ENCODE measurements at regions not wholly inside any gene's neighbourhood (a gene's known extent, or its start where the extent isn't known, plus 50 kb on each side); places are given as distances from the start of the nearest gene placed in this dataset.

GRCh38 chr16:77562497-77562896 is 127.7 kb upstream of the ADAMTS18 start:
- DNase-seq (ENCODE audit: low read depth), result no peak
- H3K4me3 ChIP-seq (ENCODE audit: low read length), result no peak overlapping the region
- TF ChIP-seq, protein P1, sequence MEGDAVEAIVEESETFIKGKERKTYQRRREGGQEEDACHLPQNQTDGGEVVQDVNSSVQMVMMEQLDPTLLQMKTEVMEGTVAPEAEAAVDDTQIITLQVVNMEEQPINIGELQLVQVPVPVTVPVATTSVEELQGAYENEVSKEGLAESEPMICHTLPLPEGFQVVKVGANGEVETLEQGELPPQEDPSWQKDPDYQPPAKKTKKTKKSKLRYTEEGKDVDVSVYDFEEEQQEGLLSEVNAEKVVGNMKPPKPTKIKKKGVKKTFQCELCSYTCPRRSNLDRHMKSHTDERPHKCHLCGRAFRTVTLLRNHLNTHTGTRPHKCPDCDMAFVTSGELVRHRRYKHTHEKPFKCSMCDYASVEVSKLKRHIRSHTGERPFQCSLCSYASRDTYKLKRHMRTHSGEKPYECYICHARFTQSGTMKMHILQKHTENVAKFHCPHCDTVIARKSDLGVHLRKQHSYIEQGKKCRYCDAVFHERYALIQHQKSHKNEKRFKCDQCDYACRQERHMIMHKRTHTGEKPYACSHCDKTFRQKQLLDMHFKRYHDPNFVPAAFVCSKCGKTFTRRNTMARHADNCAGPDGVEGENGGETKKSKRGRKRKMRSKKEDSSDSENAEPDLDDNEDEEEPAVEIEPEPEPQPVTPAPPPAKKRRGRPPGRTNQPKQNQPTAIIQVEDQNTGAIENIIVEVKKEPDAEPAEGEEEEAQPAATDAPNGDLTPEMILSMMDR (IDR thresholded peaks at IDR 0.05; ENCODE audit: insufficient read depth, low read depth, low read length, missing control alignments), result no peak

DNA sequence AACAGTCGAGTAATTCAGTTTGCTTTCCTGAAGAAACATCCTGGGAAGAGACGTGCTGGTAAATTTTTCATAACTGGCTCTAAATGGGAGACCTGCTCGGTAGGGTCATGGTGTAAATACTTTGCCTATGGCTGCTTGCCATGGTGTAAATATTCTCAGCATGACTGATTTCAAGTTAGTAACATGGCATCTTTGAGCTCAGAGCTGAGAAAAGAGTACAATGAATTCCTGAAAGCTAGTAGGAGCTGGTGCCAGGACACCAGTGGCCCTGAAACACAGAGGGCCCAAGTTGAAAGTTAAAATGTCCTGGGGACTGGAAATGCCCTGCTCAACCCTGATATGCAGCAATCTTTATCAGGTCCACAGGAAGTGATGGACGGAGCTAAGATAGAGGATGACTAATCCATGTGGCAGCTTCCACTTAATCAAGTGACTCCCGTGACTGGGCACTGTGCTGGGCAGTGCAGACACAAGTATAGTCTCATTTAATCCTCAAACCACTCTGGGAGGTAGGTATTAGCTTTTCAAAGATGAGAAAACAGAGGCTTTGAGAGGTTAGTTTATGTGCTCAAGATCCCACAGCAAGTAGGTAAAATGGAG is 130.1 kb upstream of the ADAMTS18 start:
- H3K4me3 ChIP-seq (ENCODE audit: low read length), result no peak overlapping the region
- TF ChIP-seq, protein P1 (IDR thresholded peaks at IDR 0.05; ENCODE audit: insufficient read depth, low read depth, low read length, missing control alignments), result no peak
- no peak for DNase-seq (ENCODE audit: low read depth)

DNA sequence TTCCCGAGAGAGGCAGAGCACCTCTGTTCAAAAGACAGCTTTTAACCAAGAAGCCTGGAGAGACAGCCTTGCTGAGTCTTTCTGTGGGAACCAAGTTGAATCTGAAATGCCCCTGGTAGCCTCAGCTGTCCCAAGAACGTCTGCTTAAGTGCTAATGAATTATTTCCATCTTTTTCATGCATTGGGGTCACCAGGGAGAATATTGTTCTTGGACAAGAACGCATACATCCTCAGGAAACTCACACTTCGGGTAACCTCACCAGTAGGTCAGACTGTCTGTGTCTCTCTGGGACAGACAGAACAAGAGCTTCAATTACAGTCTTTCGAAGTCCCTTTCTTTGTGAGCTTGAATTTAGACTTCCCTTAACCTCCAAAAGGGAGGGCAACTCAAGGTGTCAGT is 134.6 kb upstream of the ADAMTS18 start:
- H3K4me3 ChIP-seq (ENCODE audit: low read length), result no peak overlapping the region
- DNase-seq (ENCODE audit: low read depth), result no peak

DNA sequence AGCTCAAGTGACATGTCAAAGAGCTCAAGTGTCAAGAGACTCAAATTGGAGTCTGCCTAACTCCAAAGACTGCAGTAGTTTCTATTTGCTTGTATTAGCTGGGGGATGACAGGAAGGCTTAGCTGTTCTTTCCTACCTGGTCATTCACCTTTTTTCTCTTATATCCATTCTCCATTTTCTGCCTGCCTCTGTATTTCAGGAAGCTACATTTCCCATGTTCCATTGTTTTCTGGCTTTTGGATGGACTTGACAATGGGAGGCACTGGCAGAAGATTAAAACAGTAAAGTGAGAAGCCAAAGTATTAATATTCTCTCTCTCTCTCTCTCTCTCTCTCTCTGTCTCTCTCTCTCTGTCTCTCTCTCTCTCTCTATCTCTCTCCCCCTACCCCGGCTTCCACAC is 135.7 kb upstream of the ADAMTS18 start:
- no peak for DNase-seq (ENCODE audit: low read depth)
- no peak overlapping the region for H3K4me3 ChIP-seq (ENCODE audit: low read length)
- TF ChIP-seq, protein P1 (IDR thresholded peaks at IDR 0.05; ENCODE audit: insufficient read depth, low read depth, low read length, missing control alignments), result no peak

More for the DNA sequence above, 134.6 kb upstream of the ADAMTS18 start:
- TF ChIP-seq, protein P1 (IDR thresholded peaks at IDR 0.05; ENCODE audit: insufficient read depth, low read depth, low read length, missing control alignments), result no peak

DNA sequence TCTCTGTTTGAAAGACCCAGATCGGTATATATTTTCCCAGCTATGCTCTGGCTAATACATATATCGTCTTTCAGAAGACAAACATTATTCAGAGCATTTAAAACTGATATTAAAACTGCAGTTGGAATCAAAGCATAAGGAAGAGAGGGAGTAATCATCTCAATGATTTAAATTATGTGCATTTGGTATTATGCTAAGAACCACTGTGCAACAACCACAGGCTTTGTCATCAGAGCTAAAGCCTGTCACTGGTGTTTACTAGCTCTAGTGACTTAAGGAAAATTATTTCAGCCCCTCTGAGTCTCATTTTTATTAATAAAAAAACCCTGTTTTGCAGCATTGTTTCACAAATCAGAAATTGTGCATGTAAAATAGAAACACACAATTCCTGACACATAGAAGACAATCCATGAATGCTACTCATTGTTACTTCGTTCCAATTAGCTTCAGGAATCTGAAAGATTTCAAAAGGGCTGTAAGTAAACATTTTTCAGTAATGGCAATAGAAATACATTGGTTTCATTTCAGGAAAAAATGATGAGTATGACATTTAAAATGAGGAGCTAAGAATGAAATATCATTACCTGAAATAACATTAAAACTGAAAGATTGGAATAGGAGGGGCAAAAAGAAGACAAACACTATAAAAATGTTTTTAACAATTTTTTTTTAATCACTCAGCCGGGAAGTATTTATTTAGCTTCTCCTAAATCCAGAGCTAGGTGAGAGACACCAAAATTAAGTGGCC is 136.5 kb upstream of the ADAMTS18 start:
- H3K4me3 ChIP-seq (ENCODE audit: low read length), result no peak overlapping the region
- no peak for DNase-seq (ENCODE audit: low read depth)
- TF ChIP-seq, protein P1 (IDR thresholded peaks at IDR 0.05; ENCODE audit: insufficient read depth, low read depth, low read length, missing control alignments), result no peak

DNA sequence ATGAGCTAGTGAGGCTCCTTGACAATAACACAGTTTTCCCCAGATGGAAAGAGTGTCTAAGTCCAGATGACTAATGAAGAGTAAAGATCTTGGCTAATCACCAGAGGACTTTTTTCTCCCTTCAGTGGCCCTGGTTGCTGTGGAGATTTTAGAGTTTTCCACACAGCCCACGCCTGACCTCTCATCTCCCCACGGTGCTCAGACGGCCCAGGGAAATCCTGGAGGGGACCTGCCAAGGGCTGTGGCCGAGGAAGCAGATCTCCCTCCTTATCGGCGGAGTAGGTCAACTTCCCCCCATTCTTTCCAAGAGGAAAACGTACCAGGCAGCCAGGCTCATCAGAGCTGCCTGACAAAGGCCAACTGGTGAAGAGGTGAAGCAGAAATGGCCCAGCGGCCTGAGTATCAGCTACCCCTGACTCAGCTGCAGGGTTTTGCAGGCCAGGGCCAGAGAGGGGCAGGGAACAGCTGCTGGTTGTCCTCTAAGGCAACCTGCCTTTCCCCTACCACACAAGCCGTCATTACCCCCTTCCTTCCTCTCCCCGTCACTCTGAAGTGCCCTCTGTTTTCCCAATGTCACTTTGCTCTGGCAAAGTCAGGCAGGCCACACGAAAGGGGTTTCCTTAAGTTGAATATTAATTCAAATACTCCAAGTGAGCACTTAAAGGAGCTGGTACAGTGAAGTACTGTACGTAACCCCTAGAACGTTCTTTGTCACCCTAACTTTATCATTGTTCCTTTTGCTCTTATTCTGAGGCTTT is 140.2 kb upstream of the ADAMTS18 start:
- TF ChIP-seq, protein P1 (IDR thresholded peaks at IDR 0.05; ENCODE audit: insufficient read depth, low read depth, low read length, missing control alignments), result no peak
- DNase-seq (ENCODE audit: low read depth), result no peak

More for the DNA sequence above, 140.2 kb upstream of the ADAMTS18 start:
- H3K4me3 ChIP-seq (ENCODE audit: low read length), result no peak overlapping the region
